Fibroblast of pulmonary artery (primary cell): ENCODE measurements at regions not wholly inside any gene's neighbourhood (a gene's known extent, or its start where the extent isn't known, plus 50 kb on each side); places are given as distances from the start of the nearest gene placed in this dataset.
A peak's percentile ranks its signal among the peaks of the same experiment; 100 is the strongest.
"Not testable (repeated sequence)": the region's sequence is repeated elsewhere in the genome, so short reads cannot be mapped to it uniquely, and the experiment has no call there.

ENCODE experiments used
- DNase-seq: peaks from one replicate; pipeline ENCODE4 v3.0.0-alpha.2; 2010; ENCODE audit warnings: low read depth
- H3K4me3 ChIP-seq: replicated peaks from 2 replicates; pipeline ENCODE4 v1.5.1; 2011; ENCODE audit warnings: low read depth, mild to moderate bottlenecking, control low read depth, low read length, moderate library complexity

DNA sequence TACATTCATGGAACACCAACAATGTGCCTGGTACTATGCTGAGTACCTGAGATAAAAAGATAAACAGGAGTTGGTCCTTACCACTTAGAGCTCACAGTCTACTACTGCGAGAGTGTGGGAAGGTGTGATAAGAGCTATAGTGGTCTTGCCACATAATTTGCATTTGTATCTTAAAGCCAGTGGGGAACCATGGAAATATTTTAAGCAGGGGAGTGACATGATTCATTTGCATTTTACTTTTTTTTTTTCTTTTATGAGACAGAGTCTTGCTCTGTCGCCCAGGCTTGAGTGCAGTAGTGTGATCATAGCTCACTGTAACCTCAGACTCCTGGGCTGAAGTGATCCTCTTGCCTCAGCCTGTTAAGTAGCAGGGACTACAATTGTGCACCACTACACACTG, 53.6 kb downstream of the SRGAP2 start:
- not testable (repeated sequence) for DNase-seq, H3K4me3 ChIP-seq

DNA sequence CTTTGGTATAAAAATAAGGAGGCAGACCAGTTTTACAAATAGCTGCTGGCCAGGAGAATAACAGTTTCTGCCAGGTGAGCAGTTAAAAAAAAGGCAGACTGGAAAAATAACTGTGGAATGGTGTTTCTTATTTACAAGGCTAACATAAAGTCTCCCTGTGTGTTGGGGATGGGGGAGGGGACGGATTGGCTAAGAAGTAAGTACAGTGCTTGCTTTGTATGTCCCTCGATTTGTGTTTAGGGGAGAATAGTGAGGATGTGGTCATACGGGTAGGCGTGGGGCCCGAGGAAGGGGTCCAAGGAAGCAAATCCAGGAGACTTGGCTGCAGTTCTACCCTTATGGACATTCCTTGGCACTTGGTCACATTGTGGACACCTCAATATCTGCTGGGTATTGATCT, 58.1 kb downstream of the SRGAP2 start:
- DNase-seq, H3K4me3 ChIP-seq: not testable (repeated sequence)

DNA sequence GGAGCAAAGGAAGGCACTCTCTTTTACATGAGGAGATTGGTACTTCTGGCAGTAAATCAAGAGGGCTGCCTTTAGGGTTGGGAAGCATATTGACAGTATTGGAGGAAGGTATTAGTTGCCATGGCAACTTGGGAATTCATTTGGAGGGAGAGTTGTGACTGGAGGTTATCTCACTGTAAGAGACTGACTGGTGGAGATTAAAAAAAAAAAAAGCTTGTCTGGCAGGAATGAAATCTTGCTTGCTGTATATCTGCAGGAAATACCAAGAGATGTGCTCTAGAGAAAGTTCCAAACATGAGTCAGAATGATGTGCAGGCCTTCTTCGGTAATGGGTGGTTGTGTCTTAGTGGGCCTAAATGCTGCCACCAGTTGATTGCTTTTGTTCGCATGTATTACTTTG, 59.1 kb downstream of the SRGAP2 start:
- H3K4me3 ChIP-seq, DNase-seq: not testable (repeated sequence)

DNA sequence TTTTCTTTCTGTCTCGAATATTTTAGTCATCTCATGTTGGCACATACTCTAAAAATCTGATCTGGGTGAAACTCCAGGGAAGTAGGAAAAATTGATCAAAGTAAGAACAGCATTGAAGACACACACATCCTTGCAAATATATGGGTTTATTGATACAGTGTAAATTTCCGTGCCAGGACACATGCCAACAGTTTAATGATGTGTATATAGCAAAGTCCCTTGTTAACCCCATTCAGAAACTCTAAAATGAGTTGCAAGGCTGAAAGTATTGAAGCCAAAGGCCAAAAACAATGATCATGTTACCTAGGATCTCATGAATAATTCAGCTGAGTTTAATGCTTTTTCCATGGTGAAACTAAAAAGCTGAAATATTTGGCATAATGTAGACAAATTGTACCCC, 61.6 kb downstream of the SRGAP2 start:
- DNase-seq, H3K4me3 ChIP-seq: not testable (repeated sequence)

DNA sequence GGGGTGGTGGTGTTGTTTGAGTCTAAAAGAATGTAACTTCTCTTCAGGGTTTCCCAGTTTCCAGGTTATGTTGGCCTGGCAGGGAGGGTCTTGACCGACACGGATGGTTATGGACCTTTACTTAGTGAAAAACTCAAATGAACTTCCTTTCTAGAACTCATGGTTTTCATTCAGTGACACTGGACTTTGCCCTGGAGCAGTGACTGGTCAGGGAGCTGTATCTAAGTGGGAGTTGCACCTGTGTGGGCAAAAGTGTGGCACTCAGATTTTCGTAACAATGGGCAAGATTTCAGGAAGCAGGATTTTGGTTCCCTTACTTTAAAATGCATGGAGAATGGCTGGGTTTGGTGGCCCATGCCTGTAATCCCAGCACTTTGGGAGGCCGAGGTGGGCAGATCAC, 67.8 kb downstream of the SRGAP2 start:
- not testable (repeated sequence) for DNase-seq, H3K4me3 ChIP-seq

DNA sequence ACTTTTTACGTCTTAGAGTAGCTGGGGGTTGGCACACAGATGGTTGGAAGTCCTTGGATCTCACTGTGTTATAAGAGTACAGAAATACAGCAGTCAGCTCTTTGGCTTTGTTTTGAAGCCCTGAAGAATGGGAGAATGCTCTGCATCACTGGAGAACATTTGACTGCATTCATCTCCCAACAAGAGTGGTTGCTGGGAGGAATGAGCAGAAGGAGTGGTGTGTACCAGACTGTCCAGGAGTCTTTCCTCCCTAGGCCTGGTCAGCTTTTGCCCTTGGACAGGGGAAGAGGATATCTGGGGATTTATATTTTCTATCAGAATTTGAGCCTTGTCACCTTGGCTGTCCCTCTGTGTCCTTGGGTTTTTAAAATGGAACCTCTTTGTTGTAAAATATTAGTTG, 69.8 kb downstream of the SRGAP2 start:
- DNase-seq, H3K4me3 ChIP-seq: not testable (repeated sequence)

DNA sequence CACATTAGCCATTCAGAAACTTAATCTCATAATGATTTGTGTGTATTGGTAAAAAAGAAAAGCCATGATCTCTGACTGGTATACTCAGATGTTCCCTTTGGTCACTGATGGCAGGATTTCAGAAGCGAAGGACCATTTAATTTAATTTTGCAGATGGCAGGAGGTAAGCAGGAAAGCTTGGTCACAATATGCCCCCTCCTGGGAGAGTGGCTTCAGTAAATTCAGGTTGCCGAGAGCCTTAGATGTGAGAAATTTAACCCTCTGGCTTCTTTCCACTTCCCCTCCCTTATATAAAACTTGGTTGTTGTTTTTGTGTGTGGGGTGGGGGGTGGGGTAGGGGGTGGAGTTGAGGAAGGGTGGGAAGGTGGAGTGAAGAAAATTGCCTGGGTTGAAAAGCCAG, 72.8 kb downstream of the SRGAP2 start:
- DNase-seq, H3K4me3 ChIP-seq: not testable (repeated sequence)

DNA sequence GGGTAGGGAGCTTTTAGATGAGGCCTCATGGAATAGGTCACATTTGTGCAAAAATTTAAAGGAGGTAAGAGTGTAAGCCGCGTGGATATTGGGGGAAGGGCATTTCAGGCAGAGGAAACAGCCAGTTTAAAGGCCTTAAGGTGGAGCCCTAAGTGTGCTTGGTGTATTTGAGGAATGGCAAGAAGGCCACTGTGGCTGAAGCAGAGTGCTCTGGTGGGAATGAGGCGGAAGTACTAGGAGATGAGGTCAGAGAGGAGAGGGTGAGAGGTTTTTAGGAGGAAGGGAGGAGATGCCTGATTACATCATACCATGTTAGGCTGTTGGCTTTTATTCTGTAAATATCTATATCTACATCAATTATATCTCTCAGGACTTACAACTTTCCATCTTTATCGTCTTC, 75.3 kb downstream of the SRGAP2 start:
- peak; percentile 0 for DNase-seq
- H3K4me3 ChIP-seq, result not testable (repeated sequence)

DNA sequence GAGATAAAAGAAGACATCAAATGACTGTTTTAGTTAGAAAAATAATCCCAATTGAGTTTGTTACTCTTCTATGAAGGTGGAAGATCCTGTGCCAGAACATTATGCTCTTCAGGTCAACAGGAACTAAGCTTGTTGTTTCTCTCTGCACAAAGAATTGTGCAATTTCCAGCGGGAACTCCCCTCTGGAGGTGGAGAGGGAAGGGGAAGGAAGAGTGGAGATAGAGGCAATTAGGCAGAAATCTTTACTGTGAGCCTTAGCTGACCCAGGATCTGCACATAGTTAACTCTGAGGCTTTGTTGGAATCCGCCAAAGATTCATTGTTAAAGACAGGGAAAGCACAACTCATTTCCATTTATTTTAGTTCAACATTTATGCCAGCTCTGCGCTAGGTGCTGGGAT, 77.3 kb downstream of the SRGAP2 start:
- not testable (repeated sequence) for DNase-seq, H3K4me3 ChIP-seq

DNA sequence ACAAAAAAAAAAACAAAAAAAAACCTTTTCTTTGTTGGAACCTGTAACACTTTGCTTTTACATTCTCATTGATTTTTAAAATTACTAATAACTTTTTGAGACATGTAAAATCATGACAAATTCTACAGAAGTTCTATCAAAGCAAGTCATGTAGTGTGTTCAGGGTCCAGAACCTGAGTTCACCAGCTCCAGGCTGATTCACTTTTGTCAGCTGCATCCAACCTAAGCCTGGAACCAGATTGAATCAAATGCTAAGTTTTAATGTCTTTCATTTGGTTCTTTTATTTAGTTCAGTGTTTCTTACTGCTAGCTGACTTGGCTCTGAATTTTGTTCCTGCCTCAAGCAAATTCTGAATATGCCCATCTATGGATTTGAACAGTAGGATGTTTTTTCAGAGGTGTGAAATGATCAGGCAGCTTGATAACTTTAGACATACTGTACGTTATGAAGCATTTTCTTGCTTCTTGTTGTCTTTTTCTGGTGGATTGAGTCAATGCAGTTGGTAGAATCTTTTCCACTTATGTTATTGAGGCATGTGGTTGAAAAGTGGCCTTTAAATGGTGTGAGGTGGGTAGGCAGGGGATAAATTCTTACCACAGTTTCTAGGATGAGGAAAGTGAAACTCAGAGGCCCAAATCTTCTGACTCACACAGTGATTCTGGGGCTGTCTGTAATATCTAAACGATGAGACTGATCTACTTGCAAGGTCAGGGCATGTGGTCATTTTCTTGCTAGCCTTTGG, 78.7 kb downstream of the SRGAP2 start:
- not testable (repeated sequence) for H3K4me3 ChIP-seq, DNase-seq

DNA sequence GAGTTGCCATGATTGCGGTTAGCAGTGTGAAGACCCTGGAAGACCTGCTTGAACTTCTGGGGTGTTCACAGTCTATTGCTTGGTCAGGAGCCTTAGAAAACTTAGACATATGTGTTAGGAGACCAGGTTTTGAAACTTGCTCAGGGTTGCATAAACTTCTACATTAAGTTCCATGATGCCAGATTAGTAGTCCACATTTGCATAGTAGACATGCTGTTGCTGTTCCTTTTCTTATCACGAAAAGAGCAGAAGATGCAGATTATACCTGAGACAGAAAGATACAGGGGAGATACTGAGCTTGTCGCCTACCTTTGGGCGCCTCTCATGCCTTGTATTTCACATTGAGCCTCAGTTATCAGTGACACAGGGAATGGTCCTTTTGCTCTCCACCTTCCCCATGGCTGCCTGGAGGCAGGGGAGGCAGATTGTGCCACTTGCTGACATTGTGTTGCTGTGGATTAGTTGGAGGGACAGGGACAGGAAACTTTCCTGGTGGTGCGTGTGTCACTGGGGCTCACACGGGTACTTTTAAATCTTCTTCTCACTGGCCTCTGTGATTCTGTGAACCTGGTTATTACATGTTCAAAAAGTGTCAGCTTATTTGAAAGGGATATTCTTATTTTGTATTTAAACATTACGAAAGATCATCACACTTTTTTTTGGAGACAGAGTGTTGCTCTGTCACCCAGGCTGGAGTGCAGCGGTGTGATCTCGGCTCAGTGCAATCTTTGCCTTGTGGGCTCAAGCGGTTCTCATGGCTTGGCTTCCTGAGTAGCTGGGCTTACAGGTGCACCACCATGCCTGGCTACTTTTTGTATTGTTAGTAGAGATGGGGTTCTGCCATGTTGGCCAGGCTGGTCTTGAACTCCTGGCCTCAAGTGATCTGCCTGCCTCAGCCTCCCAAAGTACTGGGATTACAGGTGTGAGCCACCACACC, 82.0 kb downstream of the SRGAP2 start:
- H3K4me3 ChIP-seq, DNase-seq: not testable (repeated sequence)

DNA sequence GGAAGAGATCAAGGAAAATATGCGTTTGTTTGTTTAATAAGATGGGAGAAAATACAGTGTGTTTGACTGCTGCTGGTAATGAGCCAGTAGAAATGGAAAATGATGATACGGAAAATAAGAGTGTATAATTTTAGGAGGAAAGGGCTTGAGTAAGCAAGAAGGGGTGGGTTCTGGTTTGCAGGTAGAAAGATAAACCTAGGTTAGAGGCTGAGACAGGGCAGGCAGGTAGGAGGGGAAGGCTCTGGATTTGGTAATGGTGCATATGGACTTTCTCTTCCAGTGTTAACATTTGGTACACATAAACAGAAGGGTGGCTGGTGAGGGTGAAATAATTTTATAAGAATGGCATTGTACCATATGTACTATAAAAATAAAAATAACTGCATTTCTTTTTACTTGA, 84.4 kb downstream of the SRGAP2 start:
- DNase-seq, H3K4me3 ChIP-seq: not testable (repeated sequence)

DNA sequence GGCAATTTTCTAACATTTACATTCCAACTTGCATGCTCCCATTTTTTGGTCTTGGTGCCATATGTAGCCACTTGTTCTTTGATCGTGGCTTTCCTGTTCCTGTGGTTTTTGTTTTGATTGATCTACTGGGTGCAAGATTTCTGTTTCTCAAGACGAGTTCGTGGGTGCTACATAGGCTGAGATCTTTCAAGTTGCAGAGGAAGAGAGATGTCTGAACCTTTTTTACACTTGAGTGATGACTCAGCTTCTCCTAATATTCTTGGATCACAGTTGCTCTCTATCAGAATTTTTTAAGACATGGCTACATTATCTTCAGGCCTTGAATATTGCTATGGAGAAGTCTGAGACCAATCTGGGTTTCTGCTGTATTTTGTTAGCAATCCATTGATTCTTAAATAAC, 85.1 kb downstream of the SRGAP2 start:
- not testable (repeated sequence) for H3K4me3 ChIP-seq, DNase-seq

DNA sequence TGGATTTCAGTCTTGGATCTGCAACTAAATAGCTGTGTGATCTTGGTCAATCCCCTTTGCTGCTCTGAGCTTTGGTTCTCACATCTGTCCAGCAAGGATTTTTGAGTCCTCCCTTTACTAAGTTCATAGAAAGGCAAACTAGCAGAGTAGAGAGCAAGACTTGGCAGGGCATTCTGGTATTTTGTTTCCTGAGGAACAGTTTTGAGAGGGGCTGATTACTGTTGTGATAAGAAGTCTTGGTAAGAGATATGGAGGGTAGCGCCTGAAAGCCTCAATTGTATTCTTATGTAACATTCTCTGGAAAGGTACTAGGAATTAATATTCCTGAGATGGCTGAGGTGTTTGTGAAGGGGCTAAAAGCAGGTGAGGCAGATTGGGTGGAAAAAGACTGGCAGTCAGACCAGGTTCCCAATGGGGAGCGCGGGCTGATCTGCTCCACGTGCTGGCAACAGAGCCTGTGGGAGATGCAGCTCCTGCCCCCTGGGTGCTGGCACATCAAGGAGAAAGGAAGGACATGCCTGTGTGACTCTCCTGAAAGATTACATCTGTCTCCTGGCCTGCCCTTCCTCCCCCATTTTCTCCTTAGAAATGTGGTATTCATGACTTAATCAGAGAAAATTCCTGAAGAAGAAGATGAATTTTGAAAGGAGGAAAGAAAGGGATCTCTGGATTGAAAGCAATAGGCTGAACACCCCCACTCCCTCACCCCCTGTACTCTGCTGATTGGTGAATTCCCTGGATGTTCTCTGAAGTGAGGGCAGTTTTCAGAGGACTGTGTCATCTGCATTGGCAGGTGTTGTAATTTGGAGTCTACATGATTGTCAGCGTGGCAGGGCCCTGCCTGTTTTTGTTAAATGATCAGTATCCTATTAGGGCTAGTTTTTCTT, 94.0 kb downstream of the SRGAP2 start:
- not testable (repeated sequence) for H3K4me3 ChIP-seq, DNase-seq

DNA sequence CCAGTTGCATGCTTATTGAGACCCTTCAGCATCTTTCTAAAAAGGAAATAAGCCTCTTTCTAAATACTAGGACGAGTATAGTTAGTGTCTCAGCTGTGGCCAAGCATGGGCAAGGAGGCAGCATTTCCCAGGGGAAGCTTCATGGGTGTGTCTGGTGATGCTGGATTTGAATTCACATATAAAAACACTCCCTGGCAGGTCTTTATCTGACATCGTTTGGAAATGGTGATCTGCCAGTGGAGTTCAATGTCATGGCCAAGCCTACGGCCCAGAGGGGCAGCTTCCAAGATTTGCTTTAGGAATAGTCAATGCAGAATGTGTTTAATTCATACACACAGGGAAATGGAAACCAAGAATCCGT, 94.7 kb downstream of the SRGAP2 start:
- DNase-seq, H3K4me3 ChIP-seq: not testable (repeated sequence)

DNA sequence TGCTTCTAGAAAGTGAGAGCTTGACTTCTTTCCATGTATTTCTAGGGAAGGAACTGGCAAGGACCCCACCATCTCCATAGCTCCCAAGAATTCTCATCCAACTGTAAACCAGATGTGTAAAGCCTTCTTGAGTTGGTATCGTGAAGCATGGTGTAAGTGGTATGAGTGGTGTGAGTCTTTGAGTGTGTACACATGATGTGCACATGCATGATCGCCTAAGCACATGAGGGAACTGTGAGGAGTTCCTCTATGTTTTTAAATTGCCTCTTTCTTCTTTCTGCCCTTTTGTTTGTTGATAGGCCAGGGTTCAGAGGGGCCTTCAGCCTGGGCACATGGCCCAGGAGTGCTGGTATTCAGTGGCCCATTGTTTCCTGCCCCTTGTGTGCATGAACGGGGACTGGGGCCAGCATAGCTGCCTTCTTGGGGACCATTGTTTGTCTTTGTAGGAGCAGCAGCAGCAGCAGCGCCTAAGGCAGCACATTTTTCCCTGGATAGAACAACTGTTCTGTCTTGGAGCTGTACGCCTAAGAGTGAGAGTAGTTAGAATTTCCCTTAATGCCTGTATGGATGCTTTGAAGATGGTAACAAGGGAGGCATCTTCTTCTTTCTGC, 95.9 kb downstream of the SRGAP2 start:
- not testable (repeated sequence) for H3K4me3 ChIP-seq

DNA sequence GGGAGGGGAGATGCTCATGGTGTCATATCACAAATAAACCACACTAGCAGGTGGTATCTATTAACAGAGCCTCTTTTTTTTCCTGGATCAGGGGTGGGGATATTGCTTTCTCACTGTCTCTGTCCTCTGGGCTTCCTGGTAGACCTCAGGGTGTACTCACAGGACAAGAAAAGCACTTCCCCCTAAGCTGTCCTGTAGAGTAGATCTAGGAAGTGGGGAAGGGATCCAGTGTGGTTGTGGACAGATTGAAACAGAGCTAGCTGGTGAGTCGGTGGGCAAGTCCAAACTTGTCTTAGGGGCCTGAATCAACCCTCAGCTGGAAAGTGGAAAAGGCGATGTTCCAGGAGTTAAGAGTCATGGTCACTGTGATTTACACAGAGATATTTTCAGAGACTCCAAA, 96.6 kb downstream of the SRGAP2 start:
- H3K4me3 ChIP-seq, DNase-seq: not testable (repeated sequence)

More for the DNA sequence above, 95.9 kb downstream of the SRGAP2 start:
- not testable (repeated sequence) for DNase-seq

DNA sequence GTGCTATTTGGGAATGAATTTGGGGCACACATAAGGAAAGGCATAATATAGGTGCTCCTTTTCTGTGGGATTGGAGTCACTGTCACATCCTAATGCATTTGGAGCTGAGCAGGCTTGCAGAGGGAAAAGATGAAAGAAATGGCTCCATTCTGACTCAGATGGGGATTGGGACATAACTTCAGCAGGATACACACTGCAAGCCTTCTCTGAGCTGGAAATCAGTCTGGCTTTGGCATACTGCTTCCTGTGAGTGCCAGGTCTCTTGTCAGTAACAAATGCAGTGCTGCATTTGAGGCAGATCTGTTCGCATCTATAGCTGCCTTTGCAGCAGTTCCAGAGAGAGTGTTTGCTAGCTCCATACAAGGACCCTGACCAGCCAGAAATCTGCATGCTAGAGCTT, 98.7 kb downstream of the SRGAP2 start:
- DNase-seq, result not testable (repeated sequence)

More for the DNA sequence above, 98.7 kb downstream of the SRGAP2 start:
- H3K4me3 ChIP-seq, result not testable (repeated sequence)
